CD4-positive, alpha-beta T cell treated with Interleukin-17A for 4 hours (primary cell): ENCODE measurements at regions not wholly inside any gene's neighbourhood (a gene's known extent, or its start where the extent isn't known, plus 50 kb on each side); places are given as distances from the start of the nearest gene placed in this dataset.

Source experiments
- DNase-seq: peaks from one replicate; pipeline ENCODE4 v3.0.0-alpha.2; 2020; ENCODE audit warnings: mixed read lengths

DNA sequence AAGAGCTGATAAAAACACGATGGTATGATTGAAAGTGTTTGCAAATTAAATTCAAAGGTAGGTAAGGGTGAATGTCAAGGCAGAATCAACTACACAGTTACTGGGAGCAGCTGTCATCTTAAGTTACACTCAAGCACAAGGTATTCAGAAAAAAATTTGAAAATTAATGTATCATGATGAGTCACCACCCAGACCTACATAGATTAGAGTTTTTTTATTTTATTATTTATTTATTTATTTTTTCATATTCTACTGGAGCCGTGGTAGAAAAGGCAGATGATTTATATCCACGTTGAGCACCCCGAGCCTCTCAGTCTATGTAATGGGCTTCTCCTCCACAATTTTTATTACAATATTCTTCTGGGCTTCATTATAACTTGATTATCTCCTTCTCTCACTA lies 728.9 kb upstream of the ARGLU1 start:
- DNase-seq = no peak

DNA sequence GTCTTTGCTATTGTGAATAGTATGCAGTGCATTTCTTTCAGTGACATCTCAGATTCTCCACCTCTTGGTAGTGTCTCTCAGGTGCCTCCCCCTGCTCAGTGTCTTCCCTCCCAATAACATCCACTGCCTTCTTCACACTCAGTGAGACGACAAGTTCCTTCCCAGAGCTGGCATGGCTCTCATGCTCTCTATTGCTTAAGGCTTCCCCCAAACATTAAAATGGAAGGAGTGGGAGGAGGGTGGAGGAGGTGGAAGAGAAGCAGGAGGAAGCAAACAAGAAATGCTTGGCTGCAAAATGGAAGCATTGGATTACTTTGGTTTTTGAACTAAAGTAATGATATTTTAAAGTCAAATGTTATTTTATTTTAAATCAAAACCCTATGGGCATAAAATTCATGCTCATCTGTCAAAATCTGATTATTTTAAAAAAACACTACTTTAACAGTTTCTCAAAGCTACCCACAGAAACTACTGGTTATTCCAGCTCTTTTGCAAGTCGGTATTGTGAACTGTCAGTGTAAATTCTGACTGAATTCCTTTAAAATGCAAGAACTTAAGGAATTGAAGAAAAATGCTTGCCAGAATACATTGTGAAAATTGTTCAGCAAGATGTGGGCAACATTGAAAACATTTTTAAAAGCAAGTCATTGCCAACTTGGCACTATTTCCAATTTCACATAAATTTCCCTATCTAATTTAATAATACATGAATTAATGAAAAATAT lies 727.6 kb upstream of the ARGLU1 start:
- no peak for DNase-seq

- DNase-seq = no peak
These were observed 726.0 kb upstream of the ARGLU1 start for GRCh38 chr13:107293924-107294323.

DNA sequence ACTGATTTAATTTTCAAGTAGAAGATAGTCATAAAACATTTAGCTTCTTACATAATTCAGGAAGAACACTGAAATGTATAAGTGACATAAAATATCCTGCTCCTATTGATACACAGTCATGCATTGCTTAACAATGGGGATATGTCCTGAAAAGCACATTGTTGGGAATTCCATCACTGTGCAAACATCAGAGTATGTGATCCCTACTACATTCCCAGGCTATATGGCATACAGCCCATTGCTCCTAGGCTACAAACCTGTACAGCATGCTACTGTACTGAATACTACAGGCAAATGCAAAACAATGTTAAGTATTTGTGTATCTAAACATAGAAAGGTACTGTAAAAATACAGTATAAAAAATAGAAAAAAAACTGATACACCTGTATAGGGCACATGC lies 723.9 kb upstream of the ARGLU1 start:
- no peak for DNase-seq

GRCh38 chr13:107289540-107289939 lies 721.6 kb upstream of the ARGLU1 start:
- DNase-seq = no peak

- no peak for DNase-seq
These were observed 716.2 kb upstream of the ARGLU1 start for GRCh38 chr13:107284173-107284572.

- DNase-seq = no peak
These were observed 710.0 kb upstream of the ARGLU1 start for GRCh38 chr13:107277911-107278310.

GRCh38 chr13:107276936-107277335 lies 709.0 kb upstream of the ARGLU1 start:
- DNase-seq = no peak

- DNase-seq = no peak
These were observed 708.1 kb upstream of the ARGLU1 start for GRCh38 chr13:107275945-107276614.

- no peak for DNase-seq
These were observed 707.4 kb upstream of the ARGLU1 start for GRCh38 chr13:107275312-107275711.

- no peak for DNase-seq
These were observed 703.3 kb upstream of the ARGLU1 start for GRCh38 chr13:107271227-107271626.

GRCh38 chr13:107266657-107267056 lies 698.7 kb upstream of the ARGLU1 start:
- DNase-seq = no peak

DNA sequence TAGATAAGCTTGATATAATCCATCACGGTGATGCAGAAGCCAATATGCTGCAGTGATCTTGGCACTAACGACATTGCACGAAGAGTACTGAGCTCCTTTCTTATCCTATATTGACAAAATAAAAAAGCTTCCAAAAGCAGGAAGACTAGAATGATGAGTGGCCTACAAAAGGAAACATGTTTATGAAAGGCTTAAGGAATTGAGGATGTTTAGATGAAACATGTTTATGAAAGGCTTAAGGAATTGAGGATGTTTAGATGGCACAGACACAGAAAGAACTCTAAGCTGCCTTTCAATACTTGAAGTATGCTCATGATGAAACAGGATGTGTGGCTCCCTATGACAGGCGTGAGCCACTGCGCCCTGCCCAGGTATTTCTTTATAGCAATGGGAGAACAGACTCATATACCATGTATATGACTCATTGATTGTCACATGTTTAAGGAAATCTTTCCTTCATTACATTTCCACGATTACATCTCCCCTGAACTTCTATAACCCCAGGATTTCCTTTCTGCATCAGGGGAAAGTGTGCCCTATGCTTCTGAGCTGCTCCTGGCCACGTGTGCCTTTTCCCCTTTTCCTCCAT lies 690.8 kb upstream of the ARGLU1 start:
- DNase-seq = no peak

GRCh38 chr13:107254392-107254791 lies 686.5 kb upstream of the ARGLU1 start:
- DNase-seq = no peak

- no peak for DNase-seq
These were observed 684.5 kb upstream of the ARGLU1 start for GRCh38 chr13:107252428-107252827.

GRCh38 chr13:107252021-107252420 lies 684.1 kb upstream of the ARGLU1 start:
- DNase-seq = no peak

DNA sequence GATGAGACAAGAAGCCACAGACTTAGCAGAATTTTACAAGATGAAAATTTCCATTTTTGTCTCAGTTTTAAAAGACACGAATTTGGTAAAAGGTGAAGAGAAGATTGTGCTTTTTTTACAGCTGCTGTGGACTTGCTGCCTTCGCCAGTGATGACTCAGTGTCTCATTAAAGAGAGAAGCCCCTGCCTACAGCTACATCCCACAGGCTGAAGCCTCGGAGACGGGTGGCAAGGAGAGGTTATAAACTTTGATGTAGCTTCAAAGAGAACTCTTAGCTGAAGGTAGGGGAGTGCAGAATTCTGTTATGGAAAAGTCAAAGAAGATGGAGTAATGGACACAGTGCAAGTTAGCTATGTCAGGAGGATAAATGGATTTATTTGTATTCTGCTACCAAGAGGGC lies 683.4 kb upstream of the ARGLU1 start:
- no peak for DNase-seq

DNA sequence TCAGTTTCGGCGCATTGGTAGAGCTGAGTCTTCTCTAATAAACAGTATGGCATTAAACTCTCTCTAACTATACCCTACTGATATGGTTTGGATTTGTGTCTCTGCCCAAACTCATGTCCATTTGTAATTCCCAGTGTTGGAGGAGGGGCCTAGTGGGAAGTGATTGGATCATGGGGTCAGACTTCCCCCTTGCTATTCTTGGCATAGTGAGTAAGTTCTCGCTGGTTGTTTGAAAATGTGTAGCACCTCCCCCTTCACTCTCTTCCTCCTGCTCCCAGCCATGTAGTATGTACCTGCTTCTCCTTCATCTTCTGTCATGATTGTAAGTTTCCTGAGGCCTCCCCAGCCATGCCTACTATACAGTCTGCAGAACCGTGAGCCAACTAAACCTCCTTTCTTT lies 682.7 kb upstream of the ARGLU1 start:
- no peak for DNase-seq

DNA sequence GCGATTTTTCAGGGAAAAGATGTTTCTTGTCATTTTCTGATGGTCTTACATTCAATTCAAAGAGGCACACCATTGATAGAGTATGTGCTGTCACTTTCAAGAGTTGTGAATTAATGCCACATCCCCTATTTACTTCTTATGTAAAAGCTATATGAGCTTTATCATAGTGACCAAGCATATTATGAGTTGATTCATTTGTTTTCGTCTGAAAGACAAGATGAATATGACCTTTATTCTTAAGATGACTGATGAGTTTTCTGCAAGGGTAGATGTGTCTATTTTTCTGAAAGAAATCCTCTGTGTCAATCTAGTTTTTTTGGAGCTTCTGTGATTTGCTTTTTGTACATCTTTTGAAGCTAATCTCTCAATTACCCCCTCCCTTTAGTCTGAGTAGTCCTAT lies 676.3 kb upstream of the ARGLU1 start:
- DNase-seq = no peak

GRCh38 chr13:107242138-107242537 lies 674.2 kb upstream of the ARGLU1 start:
- DNase-seq = no peak

DNA sequence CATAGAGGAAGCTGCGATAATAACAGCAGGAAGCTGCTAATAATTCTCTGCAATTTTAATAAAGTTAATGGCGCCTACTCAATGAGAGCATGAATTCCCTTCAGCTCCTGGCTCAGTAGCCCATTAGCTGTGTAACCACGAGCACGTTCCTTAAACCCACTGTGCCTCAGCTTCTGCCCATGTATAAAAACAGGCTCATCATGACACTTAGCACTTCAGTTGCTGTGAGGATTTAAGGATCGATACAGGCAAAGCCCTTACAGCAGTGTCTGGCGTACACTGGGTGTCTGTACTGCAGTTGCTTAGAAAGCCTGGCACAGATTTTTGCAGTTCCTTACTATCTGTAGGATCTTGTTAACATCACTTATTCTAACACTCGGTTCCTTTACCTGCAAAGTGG lies 673.4 kb upstream of the ARGLU1 start:
- DNase-seq = no peak

DNA sequence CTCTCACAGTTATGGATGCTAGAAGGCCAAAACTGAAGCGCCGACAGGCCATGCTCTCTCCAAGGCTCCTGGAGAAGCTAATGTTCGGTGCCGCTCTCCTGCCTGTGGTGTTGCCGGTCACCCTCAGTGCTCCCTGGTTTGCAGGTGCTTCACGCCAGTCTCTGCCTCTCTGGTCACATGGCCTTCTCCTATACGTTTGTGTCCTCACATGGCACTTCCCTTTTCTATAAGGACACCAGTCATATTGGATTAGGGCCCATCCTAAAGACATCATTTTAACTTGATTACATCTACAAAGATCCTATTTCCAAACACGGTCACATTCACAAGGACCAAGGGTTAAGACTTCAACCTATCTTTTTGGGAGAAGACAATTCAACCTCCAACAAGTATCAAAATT lies 671.3 kb upstream of the ARGLU1 start:
- no peak for DNase-seq

DNA sequence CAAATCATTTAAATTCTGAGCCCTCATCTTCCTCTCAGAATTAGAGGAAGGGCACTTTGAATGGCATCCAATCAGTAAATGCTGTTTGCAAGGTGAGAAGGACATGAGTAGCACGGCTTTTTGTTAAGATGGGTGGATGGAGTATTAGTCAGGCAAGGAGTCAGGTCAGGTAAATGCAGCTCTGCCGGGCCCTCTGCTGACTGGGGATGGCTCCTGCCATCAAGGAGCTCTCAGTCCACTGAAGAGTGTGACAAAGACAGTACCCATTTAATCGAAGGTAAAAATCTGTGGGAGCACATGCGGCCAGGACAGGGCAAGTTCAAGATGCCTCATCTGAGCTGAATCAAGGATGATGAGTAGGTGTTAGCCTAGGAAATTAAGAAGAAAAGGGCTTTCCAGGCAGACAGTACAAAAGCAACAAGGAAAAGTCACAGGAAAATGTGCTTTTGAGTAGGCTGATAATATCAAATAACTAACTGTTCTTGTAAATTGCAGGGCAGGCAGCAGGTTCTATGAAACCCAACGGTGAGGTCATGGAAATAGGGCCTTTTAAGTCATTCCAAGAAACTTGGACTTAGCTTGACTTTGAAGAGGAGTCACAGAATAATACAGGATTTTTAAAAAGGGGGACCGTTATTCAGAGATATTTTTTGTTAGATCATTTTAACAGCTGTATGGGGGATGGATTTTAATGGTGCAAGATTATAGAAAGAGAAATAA lies 670.5 kb upstream of the ARGLU1 start:
- no peak for DNase-seq
